Type B pancreatic cell (in vitro differentiated cells): ENCODE measurements at regions not wholly inside any gene's neighbourhood (a gene's known extent, or its start where the extent isn't known, plus 50 kb on each side); places are given as distances from the start of the nearest gene placed in this dataset.

Source experiments
- DNase-seq: peaks from one replicate; pipeline ENCODE4 v3.0.0; 2021; ENCODE audit warnings: mixed read lengths; ENCODE audit not compliant: unreplicated experiment; ENCODE audit errors: extremely low spot score
- H3K27ac Mint-ChIP-seq: 2 replicates; pipeline ENCODE4 v1.8.0; 2021; ENCODE audit warnings: mild to moderate bottlenecking, mixed read lengths
- H3K27me3 Mint-ChIP-seq: 2 replicates; pipeline ENCODE4 v1.8.0; 2021; ENCODE audit warnings: mixed read lengths
- H3K36me3 Mint-ChIP-seq: 2 replicates; pipeline ENCODE4 v1.8.0; 2021; ENCODE audit warnings: mixed read lengths
- H3K4me1 Mint-ChIP-seq: one replicate; pipeline ENCODE4 v1.8.0; 2021; ENCODE audit warnings: mixed read lengths; ENCODE audit not compliant: unreplicated experiment
- H3K4me3 Mint-ChIP-seq: 2 replicates; pipeline ENCODE4 v1.8.0; 2021; ENCODE audit warnings: mild to moderate bottlenecking, mixed read lengths
- H3K9me3 Mint-ChIP-seq: 2 replicates; pipeline ENCODE4 v1.8.0; 2021; ENCODE audit warnings: mixed read lengths
- TF ChIP-seq, protein P1 (sequence below): fragments of 200-600 bp; sonication (generic); conservative IDR thresholded peaks from 2 replicates; pipeline ENCODE4 v1.5.0; 2021; ENCODE audit warnings: antibody characterized with exemption, mild to moderate bottlenecking

DNA sequence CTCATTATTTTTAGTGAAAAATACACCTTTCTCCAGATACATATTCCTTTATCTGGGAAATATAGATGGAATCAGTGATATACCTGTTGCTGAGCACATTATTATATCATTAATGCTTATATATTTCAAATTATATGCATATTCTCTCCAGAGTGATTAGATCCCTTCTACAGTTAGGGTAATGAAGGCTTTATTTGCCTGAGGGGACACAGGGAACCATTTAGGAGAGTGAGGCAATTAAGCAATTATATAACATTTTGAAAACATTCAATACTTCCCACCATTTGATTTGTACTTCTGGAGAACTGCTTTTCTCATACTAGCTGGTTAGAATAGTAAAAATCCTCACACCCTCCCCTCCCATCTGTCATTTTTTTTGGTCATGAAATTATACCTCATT lies 212.8 kb upstream of the NOVA1 start:
- H3K4me1 Mint-ChIP-seq, result no peaks in the 10 kb centered on the region
- H3K36me3 Mint-ChIP-seq, result no peaks in the 10 kb centered on the region
- H3K9me3 Mint-ChIP-seq, result peaks cover under 1% of the 10 kb centered on the region
- no peak overlapping the region for H3K27ac Mint-ChIP-seq
- H3K4me3 Mint-ChIP-seq, result no peak overlapping the region
- DNase-seq, result no peak
- no peaks in the 10 kb centered on the region for H3K27me3 Mint-ChIP-seq
- TF ChIP-seq, protein P1, sequence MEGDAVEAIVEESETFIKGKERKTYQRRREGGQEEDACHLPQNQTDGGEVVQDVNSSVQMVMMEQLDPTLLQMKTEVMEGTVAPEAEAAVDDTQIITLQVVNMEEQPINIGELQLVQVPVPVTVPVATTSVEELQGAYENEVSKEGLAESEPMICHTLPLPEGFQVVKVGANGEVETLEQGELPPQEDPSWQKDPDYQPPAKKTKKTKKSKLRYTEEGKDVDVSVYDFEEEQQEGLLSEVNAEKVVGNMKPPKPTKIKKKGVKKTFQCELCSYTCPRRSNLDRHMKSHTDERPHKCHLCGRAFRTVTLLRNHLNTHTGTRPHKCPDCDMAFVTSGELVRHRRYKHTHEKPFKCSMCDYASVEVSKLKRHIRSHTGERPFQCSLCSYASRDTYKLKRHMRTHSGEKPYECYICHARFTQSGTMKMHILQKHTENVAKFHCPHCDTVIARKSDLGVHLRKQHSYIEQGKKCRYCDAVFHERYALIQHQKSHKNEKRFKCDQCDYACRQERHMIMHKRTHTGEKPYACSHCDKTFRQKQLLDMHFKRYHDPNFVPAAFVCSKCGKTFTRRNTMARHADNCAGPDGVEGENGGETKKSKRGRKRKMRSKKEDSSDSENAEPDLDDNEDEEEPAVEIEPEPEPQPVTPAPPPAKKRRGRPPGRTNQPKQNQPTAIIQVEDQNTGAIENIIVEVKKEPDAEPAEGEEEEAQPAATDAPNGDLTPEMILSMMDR, result no peak

DNA sequence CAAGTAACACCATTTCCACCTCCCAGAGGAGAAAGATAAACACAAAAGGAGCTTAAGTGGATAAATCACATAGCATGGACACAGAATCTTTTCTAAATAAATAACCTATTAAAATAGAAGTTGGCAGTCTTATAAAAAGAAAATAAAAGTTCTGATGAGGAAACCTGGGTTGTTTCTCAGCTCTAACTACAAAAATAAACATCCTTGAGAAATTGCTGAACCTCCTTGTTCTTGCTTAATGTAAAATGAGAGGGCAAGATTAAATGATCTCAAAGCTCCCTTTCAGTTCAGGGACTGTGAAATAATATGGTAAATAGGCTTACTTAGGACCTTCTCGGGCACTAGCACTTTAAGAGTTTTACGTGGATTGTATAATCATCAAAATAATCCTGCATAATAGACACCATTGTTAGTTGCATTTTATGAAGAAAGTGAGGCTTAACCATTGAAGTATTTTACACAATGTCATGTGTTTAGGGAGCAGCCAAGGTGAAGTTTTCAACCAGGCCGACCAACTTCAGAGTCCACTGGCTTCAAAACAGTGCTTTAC lies 214.0 kb upstream of the NOVA1 start:
- H3K27ac Mint-ChIP-seq, result no peak overlapping the region
- no peaks in the 10 kb centered on the region for H3K4me1 Mint-ChIP-seq
- no peak overlapping the region for H3K4me3 Mint-ChIP-seq
- TF ChIP-seq, protein P1, result no peak
- no peak for DNase-seq
- H3K9me3 Mint-ChIP-seq, result no peaks in the 10 kb centered on the region
- no peaks in the 10 kb centered on the region for H3K36me3 Mint-ChIP-seq
- no peaks in the 10 kb centered on the region for H3K27me3 Mint-ChIP-seq

DNA sequence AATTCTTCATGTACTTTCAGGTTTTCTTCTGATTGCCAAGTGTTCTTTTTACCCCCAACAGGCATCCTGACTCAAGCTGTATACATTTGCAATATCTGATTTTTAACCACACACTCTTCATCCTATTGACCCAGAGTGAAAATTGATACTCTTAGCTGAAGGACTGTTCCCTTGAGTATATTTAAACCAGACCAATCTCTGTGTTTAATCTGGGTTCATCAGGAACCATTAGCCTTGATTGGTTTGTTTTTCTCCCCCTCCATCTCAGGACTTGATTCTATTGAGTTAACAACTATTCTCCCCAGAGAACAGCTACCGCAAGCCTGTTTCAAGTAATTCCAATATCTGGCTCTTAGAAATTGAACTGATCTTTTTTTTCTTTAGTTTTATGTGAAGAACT lies 222.3 kb upstream of the NOVA1 start:
- TF ChIP-seq, protein P1, result no peak
- Mint-ChIP-seq H3K27me3 (peaks cover 3% of the 10 kb centered on the region), H3K9me3 (no peaks in the 10 kb centered on the region), H3K36me3 (no peaks in the 10 kb centered on the region), H3K27ac (no peak overlapping the region), H3K4me3 (no peak overlapping the region), H3K4me1 (peaks cover 10% of the 10 kb centered on the region)
- DNase-seq, result no peak

DNA sequence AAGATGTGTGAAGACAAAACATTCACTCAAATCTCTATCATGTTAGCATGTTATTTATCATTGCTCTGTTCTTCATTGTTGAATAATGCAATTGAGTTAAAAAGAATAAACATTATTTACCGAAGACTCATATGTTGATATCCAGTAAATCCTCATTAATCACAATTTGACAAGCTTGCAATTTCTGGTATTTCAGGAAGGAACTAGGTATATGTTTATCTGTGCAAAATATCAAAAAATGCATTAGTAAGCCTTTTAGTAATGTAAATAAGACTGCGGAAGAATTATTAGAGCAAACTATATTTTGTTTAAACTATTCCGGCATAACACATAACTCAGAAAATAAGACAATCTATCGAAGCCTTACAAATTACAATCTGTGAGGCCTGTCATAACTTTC lies 222.7 kb upstream of the NOVA1 start:
- no peaks in the 10 kb centered on the region for H3K9me3 Mint-ChIP-seq
- no peak for DNase-seq
- no peaks in the 10 kb centered on the region for H3K36me3 Mint-ChIP-seq
- no peak overlapping the region for H3K4me3 Mint-ChIP-seq
- TF ChIP-seq, protein P1, result no peak
- no peak overlapping the region for H3K27ac Mint-ChIP-seq
- H3K4me1 Mint-ChIP-seq, result peaks cover 10% of the 10 kb centered on the region
- H3K27me3 Mint-ChIP-seq, result peaks cover 3% of the 10 kb centered on the region

DNA sequence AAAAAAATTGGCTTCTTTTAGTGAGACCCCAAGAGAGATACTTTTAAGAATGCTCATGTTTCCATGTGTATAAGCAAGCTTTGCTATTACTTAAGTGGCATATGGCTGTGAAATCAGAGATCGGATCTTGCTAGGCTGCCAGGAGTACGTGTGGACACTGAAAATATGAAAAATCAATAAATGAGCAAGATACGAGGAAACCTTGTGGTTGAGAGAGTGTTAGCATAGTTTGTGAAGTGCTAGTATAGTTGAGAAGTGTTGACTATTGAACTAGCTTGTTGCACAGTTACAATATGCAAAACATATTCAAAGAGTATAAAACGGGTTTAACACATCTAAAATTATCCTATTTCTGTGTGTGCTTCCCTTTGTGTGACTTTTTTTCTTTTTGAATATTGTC lies 230.9 kb upstream of the NOVA1 start:
- TF ChIP-seq, protein P1, result no peak
- H3K9me3 Mint-ChIP-seq, result no peaks in the 10 kb centered on the region
- H3K4me3 Mint-ChIP-seq, result no peak overlapping the region
- no peaks in the 10 kb centered on the region for H3K36me3 Mint-ChIP-seq
- no peak for DNase-seq
- no peaks in the 10 kb centered on the region for H3K27me3 Mint-ChIP-seq
- no peak overlapping the region for H3K27ac Mint-ChIP-seq
- H3K4me1 Mint-ChIP-seq, result no peaks in the 10 kb centered on the region
